Omental fat pad (tissue), 3 donors: ENCODE measurements at regions not wholly inside any gene's neighbourhood (a gene's known extent, or its start where the extent isn't known, plus 50 kb on each side); places are given as distances from the start of the nearest gene placed in this dataset.

Source experiments
- ATAC-seq: fragments of 150-250 bp; one replicate; pipeline ENCODE4 v1.9.1; 2016; ENCODE audit warnings: mild to moderate bottlenecking, moderate library complexity; ENCODE audit not compliant: low FRiP score
- DNase-seq: peaks from one replicate; pipeline ENCODE4 v3.0.0-alpha.2; 2019; ENCODE audit warnings: low spot score
- CTCF ChIP-seq, 3 donors: fragments of 450-650 bp; IDR thresholded peaks; one replicate each; pipeline ENCODE4 v1.5.1; 2016 to 2017; ENCODE audit warnings: antibody characterized with exemption in 3 of 3, mild to moderate bottlenecking in 3 of 3, moderate library complexity in 2 of 3

GRCh38 chr5:104755806-104756205, 1193.2 kb upstream of the NUDT12 start:
- TF ChIP-seq CTCF (IDR thresholded peaks at IDR 0.05), result no peak
- no peak for DNase-seq
- ATAC-seq, result no peak

DNA sequence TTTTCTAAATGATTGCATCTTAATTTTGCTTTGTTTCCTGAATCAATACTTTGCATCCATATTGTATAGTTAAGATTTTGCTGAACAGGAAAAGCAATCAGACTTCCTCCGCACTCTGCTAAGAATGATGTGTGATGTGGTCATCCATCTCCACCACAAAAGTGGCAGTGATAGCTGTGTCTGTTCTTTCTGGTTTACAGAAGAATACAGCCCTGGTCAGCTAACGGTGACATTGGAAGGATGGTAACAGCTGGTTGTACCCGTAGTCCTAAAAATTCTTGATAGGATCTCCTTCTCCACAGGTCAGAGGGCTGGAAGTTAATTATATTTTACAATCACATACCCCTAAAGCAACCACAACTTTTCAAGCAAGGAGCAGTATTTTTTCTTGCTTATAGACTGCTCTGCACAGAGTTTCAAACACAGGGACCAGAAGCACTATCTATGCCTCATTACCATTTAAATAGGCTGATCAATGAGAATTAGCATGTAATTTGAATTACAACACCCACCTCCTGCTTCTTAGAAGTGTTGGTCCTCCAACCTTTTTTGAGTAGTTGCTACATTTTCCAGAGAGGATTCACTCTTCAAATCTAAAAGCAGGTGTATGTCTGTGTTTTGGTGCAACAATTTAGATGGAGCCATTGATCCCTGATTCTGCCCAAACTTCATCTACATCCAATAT, 1191.9 kb upstream of the NUDT12 start:
- no peak for TF ChIP-seq CTCF (IDR thresholded peaks at IDR 0.05)
- DNase-seq, result no peak
- no peak for ATAC-seq

GRCh38 chr5:104751969-104752368, 1189.4 kb upstream of the NUDT12 start:
- ATAC-seq (no peak), DNase-seq (no peak)
- TF ChIP-seq CTCF (IDR thresholded peaks at IDR 0.05), result no peak

DNA sequence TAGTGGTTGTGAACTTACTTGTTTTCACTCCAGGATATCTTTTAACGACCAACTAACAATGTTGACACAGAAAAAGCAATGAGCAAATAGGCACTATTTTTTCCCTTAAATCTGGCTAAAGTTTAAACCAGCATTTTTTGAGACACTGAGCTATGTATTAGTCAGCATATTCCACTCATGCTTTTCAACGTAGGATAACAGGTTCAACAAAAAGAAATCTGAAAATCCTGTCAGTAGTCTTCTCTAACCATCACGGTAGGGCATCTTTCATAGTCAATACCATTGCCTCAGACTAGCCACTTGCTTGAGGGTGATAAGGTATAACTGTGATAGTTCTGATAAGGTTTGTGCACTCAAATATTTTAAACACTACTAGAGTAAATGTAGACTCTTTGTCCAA, 1177.3 kb upstream of the NUDT12 start:
- ATAC-seq, result no peak
- DNase-seq, result no peak
- no peak for TF ChIP-seq CTCF (IDR thresholded peaks at IDR 0.05)

DNA sequence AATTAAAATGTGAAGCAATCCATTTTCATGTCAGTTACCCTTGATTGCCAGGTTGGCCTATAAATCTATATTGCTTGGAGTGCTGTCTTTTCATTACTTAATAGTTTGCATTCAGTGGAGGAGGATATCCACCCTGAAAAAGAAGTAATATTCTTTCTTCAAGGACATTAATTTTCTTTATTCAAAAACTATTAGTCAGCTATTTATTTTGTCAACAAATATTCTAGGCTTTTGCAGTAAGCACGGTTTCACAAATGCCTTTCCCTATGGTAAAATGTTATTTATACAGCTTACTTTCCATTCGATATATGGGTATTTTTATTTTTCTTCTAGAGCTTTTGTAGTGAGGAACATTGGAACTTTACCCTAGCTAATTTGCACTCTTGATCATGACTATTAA, 1176.9 kb upstream of the NUDT12 start:
- TF ChIP-seq CTCF (IDR thresholded peaks at IDR 0.05), result no peak
- ATAC-seq (no peak), DNase-seq (no peak)

DNA sequence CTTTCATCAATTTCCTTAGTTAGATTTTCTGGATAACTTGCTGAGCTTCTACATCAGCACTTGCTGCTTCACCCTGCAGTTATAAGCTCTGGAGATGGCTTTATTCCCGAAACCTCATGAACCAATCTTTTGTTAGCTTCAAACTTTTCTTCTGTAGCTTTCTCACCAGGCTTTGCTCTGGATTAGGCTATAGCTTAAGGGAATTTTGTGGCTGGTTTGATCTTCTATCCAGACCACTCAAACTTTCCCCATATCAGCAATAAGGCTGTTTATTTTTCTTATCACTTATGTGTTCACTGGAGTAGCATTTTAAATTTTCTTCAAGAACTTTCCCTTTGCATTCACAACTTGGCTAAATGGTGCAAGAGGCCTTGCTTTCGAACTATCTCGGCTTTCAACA, 1173.5 kb upstream of the NUDT12 start:
- TF ChIP-seq CTCF (IDR thresholded peaks at IDR 0.05), result no peak
- DNase-seq (no peak), ATAC-seq (no peak)

GRCh38 chr5:104734046-104734445, 1171.5 kb upstream of the NUDT12 start:
- TF ChIP-seq CTCF (IDR thresholded peaks at IDR 0.05), result no peak
- DNase-seq (no peak), ATAC-seq (no peak)
